ENCODE measurements at regions not wholly inside any gene's neighbourhood (a gene's known extent, or its start where the extent isn't known, plus 50 kb on each side); places are given as distances from the start of the nearest gene placed in this dataset.

GRCh38 chr7:47207956-47208355 is 374.0 kb downstream of the TNS3 start:
- TF ChIP-seq POLR2A (IDR thresholded peaks at IDR 0.05): no peak
- TF ChIP-seq CTCF (IDR thresholded peaks at IDR 0.05): no peak
